Muscle layer of duodenum (tissue), 2 donors: ENCODE measurements at regions not wholly inside any gene's neighbourhood (a gene's known extent, or its start where the extent isn't known, plus 50 kb on each side); places are given as distances from the start of the nearest gene placed in this dataset.

Experiments
- H3K27ac ChIP-seq: one replicate; pipeline ENCODE4 v1.7.0; 2013; ENCODE audit warnings: mild to moderate bottlenecking, low read length
- H3K27me3 ChIP-seq: one replicate; pipeline ENCODE4 v1.7.0; 2013; ENCODE audit warnings: low read depth, mild to moderate bottlenecking, control low read depth, low read length
- H3K36me3 ChIP-seq, 2 donors: one replicate each; pipeline ENCODE4 v1.7.0; 2013; ENCODE audit warnings: low read length in 2 of 2, control low read depth in 1 of 2, mild to moderate bottlenecking in 1 of 2; ENCODE audit not compliant: insufficient read depth in 2 of 2, control insufficient read depth in 1 of 2
- H3K4me1 ChIP-seq, 2 donors: one replicate each; pipeline ENCODE4 v1.7.0; 2013; ENCODE audit warnings: low read length in 2 of 2, mild to moderate bottlenecking in 2 of 2, control low read depth in 1 of 2, moderate library complexity in 1 of 2; ENCODE audit not compliant: insufficient read depth in 2 of 2, control insufficient read depth in 1 of 2
- H3K4me3 ChIP-seq, 2 donors: one replicate each; pipeline ENCODE4 v1.7.0; 2013; ENCODE audit warnings: low read length in 2 of 2, low read depth in 1 of 2, mild to moderate bottlenecking in 1 of 2
- H3K9me3 ChIP-seq, 2 donors: one replicate each; pipeline ENCODE4 v1.7.0; 2013; ENCODE audit warnings: low read length in 2 of 2, control low read depth in 1 of 2, mild to moderate bottlenecking in 1 of 2; ENCODE audit not compliant: control insufficient read depth in 1 of 2
- donor health status: healthy.

DNA sequence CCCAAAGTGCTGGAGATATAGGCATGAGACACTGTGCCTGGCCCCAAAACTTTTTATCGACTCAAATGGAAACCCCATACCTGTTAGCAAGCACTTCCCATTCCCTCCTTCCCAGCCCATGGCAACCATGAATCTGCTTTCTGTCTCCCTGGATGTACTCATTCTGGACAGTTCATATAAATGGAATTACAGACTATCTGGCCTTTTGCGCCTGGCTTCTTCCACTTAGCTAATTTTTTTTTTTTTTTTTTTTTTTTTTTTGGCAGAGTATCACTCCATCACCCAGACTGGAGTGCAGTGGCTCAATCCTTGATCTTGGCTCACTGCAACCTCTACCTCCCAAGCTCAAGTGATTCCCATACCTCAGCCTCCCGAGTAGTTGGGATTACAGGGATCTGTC lies 134.5 kb upstream of the MED13L start:
- H3K4me1 ChIP-seq: peaks cover 0 to 15% of the 10 kb centered on the region in 2 donors
- H3K27ac ChIP-seq: no peak overlapping the region
- no peak overlapping the region for H3K4me3 ChIP-seq
- H3K36me3 ChIP-seq: no peaks in the 10 kb centered on the region
- H3K9me3 ChIP-seq: no peaks in the 10 kb centered on the region
- no peaks in the 10 kb centered on the region for H3K27me3 ChIP-seq

DNA sequence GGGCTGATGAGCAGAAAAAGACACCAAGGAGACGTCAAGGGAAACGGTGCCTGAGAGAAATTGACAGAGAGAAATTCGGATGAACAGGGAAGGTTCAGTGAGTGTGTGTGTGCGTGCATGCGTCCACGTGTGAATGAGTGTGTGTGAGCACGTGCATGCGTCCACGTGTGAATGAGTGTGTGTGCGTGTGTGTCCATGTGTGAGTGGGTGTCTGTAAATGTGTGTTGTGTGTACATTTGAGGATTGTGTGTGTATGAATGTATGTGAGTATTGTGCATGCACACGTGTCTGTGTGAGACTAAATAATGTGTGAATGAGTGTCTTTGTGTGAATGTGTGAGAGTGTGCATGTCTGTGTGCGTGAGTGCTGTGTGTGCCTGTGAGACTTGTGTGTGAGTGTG lies 137.4 kb upstream of the MED13L start:
- Histone ChIP-seq H3K4me3 (no peak overlapping the region), H3K27me3 (no peaks in the 10 kb centered on the region), H3K4me1 (peaks cover 0 to 13% of the 10 kb centered on the region in 2 donors), H3K36me3 (no peaks in the 10 kb centered on the region), H3K27ac (no peak overlapping the region), H3K9me3 (no peaks in the 10 kb centered on the region)

DNA sequence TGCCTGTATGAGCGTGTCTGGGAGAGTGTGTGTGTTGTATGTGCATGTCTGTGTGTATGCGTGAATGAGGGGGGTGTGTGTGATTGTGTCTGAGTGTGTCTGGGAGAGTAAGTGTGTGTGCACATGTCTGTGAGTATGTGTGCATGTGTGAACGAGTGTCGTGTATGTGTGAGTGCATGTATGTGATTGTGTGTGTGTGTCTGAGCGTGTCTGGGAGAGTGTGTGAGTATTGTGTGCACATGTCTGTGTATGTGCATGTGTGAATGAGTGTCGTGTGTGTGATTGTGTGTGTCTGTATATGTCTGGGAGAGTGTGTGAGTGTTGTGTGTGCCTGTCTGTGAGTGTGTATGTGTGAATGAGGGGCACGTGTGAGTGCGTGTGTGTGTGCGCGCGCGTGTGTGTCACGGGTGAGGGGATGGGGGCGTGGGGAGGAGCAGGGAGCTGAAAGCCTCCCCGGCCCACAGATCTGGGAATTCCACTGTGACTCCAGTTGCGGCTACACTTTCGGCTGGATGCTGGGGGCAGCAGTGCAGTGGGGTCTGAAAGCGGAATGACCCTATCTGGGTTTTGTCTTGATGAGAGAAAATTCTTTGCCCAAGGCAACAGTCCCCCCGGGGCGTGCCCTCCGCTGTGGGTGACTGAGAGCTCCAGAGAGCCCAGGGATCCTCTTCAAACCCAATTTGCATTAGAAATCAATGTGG lies 138.1 kb upstream of the MED13L start:
- Histone ChIP-seq H3K27ac (no peak overlapping the region), H3K27me3 (no peaks in the 10 kb centered on the region), H3K4me3 (no peak overlapping the region), H3K9me3 (no peaks in the 10 kb centered on the region), H3K4me1 (peaks cover 0 to 8% of the 10 kb centered on the region in 2 donors), H3K36me3 (no peaks in the 10 kb centered on the region)

DNA sequence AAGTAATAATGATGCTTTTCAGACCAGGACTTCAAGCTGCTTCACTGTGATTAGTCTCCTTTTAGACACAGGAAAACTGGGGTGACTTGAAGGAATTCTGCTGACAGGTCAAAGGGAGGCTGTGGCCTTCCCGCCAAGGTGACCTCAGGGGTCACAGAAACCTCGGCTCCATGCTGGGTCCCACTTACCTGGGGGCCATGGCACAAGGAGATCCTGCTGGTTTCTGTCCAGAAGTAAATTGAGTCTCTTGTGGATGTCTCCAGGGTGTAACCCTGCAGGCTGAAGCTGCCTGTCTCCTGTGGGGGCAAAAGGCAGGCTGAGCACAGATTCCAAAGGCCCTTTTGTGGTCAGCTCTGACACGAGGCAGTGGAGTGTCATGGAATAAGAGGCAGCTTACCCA lies 138.7 kb upstream of the MED13L start:
- Histone ChIP-seq H3K9me3 (no peaks in the 10 kb centered on the region), H3K27ac (no peak overlapping the region), H3K36me3 (no peaks in the 10 kb centered on the region), H3K4me1 (peaks cover 0 to 4% of the 10 kb centered on the region in 2 donors), H3K27me3 (no peaks in the 10 kb centered on the region), H3K4me3 (no peak overlapping the region)

DNA sequence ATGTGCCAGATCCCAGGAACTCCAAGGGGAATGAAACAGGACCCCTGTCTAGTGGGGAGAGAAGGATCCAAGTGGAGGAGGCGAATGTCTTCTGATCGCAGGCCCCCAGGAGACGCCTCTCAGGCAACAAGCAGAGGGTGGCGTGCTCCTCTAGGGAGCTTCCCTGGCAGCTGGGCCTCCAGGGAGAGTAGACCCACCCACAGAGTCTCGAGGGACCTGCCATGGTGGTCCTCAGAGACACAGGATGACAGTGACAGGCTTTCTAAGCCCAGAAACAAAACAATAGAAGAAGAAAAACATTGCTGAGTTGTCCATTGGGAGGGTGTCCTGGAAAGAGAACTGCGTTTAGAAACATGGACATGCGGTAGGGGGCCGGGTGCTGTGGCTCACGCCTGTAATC lies 140.6 kb upstream of the MAP1LC3B2 start:
- H3K4me3 ChIP-seq: no peak overlapping the region
- H3K9me3 ChIP-seq: no peaks in the 10 kb centered on the region
- no peaks in the 10 kb centered on the region for H3K27me3 ChIP-seq
- H3K27ac ChIP-seq: no peak overlapping the region
- peaks cover 0 to 4% of the 10 kb centered on the region in 2 donors for H3K4me1 ChIP-seq
- no peaks in the 10 kb centered on the region for H3K36me3 ChIP-seq

DNA sequence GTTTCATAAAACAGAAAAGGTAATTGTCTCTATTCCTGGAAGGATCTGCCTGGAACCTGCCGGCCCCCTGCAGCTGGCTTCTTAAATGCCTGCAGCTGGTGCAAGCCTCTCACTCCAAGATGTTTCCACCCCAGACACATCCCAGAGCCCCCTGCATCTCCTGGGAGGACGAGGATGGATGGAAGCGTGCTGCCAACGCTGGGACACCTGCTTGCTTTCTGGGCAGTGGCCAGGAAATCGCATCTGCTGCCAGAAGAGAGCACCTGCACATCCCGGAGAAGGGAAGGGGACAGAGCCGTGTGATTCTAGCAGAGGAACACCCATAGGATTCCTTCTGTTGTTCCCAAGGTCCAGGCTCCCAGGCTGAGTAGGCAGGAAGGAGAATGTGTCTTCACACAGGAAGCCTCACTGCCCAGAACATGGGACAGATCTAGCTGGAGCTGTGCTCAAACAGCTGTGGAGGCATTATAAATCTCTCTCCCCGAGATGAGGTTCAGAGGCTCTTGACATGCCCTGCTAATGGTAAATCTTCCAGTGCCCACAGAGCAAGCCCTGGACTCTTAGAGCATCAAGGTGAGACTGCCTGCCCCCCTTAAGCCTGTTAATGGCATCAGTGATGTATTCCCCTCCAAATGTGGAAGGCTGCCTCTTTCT lies 138.8 kb upstream of the MAP1LC3B2 start:
- H3K9me3 ChIP-seq: no peaks in the 10 kb centered on the region
- H3K36me3 ChIP-seq: no peaks in the 10 kb centered on the region
- H3K4me1 ChIP-seq: peaks cover 0 to 4% of the 10 kb centered on the region in 2 donors
- no peak overlapping the region for H3K4me3 ChIP-seq
- no peak overlapping the region for H3K27ac ChIP-seq
- H3K27me3 ChIP-seq: no peaks in the 10 kb centered on the region

DNA sequence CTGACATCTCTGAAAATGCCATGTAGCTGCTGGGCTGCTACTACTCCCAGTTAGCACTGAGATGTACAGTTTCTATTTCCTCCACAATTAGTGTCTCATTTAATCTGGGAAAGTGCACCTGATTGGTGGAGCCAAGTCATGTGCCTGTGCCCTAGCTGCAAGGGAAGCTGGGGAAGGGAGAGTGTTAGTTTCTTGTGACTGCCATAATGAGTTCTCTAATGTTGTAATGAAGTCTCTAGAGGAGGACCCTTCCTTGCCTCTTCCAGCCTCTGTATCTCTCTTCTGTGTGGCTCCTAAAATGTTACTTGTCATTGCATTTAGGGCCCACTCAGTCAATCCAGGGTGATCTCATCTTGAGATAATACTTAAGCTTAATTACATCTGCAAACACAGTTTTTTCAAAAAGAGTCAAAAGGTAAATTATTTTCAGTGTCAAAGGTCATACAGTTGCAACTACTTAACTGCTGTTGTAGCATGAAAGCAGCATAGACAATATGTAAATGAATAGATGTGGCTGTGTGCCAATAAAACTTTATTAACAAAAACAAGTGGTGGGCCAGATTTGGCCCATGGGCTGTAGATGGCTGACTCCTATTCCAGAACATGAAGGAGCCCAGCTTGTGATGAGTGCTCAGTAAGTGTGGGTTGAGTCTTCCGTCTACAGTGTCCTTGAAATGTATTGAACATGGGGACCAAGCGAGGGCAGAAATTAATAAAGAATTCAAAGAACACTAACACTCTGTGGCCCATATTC lies 137.2 kb upstream of the MAP1LC3B2 start:
- H3K4me1 ChIP-seq: peaks cover 0 to 4% of the 10 kb centered on the region in 2 donors
- H3K4me3 ChIP-seq: no peak overlapping the region
- H3K36me3 ChIP-seq: no peaks in the 10 kb centered on the region
- no peaks in the 10 kb centered on the region for H3K27me3 ChIP-seq
- H3K27ac ChIP-seq: no peak overlapping the region
- H3K9me3 ChIP-seq: no peaks in the 10 kb centered on the region

DNA sequence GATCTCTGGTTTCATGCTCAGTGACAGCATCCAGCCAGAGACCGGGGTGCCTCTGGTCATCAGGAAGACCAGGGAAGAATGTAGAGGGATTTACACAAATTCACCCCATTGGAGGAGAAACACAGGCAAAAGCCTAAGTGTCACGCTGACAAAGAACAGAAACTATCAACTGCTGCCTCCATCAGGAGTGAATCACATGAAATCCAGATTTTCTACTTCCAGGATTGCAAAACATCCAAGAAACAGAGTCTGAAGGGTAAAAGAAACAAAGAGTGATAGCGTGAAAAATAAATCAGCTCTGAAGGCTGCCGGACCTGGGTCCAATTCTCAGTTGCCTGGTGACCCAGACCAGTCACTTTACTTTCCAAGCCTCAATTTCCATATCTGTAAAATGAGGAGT lies 136.1 kb upstream of the MAP1LC3B2 start:
- H3K36me3 ChIP-seq: no peaks in the 10 kb centered on the region
- no peak overlapping the region for H3K27ac ChIP-seq
- H3K4me1 ChIP-seq: peaks cover 0 to 4% of the 10 kb centered on the region in 2 donors
- no peak overlapping the region for H3K4me3 ChIP-seq
- H3K9me3 ChIP-seq: no peaks in the 10 kb centered on the region
- no peaks in the 10 kb centered on the region for H3K27me3 ChIP-seq

DNA sequence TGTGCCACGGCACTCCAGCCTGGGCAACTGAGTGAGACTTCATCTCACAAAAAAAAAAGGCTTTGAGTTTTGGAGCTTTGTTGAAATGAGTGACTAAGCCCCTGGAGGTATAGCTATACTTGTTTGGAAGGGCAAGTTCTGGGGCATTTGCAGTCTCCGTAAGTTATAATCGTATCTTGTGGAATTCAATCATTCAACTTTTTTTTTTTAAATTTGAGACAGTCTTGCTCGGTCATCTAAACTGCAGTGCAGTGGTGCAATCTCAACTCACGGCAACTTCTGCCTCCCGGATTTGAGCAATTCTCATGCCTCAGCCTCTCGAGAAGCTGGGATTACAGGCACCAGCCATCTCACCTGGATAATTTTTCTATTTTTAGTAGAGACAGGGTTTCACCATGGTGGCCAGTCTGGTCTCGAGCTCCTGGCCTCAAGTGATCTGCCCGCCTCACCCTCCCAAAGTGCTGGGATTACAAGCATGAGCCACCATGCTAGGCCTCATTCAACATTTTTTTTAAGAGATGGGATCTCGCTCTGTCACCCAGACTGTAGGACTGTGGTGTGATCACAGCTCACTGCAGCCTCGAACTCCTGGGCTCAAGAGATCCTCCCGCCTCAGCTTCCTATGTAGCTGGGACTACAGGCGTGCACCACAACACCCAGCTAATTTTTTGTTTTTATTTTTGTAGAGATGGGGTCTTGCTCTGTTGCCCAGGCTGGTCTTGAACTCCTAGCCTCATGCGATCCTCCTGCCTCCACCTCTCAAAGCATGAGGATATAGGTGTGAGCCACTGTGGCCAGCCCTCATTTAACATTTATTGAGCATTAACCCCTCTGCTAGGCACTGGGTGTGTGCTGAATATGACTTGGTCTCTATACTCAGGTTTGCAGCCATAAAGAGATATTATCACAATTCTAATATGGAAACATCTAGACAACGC lies 133.7 kb upstream of the MAP1LC3B2 start:
- Histone ChIP-seq H3K4me3 (no peak overlapping the region), H3K27me3 (no peaks in the 10 kb centered on the region), H3K9me3 (no peaks in the 10 kb centered on the region), H3K4me1 (peaks cover 0 to 3% of the 10 kb centered on the region in 2 donors), H3K27ac (no peak overlapping the region), H3K36me3 (no peaks in the 10 kb centered on the region)

DNA sequence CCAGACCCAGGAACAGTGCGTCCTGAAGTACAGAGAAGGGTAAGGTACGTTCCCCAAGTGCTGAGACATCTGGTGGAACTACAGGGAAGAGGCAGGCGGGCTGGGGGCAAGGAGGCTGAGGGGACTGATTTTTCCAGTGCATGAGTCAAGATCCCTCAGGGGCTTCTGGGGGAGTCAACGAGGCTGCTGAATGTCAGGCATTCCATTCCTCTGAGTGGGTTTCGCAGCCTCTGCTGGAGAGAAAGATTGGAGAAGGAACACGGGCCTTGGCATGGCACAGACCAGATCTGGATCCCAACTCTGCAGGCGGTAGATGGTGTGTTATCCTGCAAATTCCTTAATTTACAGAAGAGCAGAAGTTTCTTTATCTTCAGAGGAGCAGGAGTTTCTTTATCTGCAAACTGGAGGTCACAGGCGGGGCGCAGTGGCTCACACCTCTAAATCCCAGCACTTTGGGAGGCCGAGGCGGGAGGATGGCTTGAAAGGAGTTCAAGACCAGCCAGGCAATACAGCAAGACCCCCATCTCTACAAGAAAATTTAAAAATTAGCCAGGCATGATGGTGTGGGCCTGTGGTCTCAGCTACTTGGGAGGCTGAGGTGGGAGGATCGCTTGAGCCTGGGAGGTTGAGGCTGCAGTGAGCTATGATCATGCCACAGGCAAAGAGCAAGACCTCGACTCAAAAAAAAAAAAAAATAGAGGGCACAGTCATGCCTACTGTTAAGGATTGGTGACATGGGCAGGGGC lies 132.6 kb upstream of the MAP1LC3B2 start:
- H3K27me3 ChIP-seq: no peaks in the 10 kb centered on the region
- no peak overlapping the region for H3K27ac ChIP-seq
- H3K4me1 ChIP-seq: no peaks in the 10 kb centered on the region
- H3K9me3 ChIP-seq: no peaks in the 10 kb centered on the region
- no peaks in the 10 kb centered on the region for H3K36me3 ChIP-seq
- no peak overlapping the region for H3K4me3 ChIP-seq
